HUES6 (cell line): ENCODE measurements at regions not wholly inside any gene's neighbourhood (a gene's known extent, or its start where the extent isn't known, plus 50 kb on each side); places are given as distances from the start of the nearest gene placed in this dataset.

ENCODE experiments used
- H3K27ac ChIP-seq: 2 replicates; pipeline ENCODE4 v1.7.0; 2013; ENCODE audit warnings: low read depth, mild to moderate bottlenecking, low read length, inconsistent platforms
- H3K27me3 ChIP-seq: 2 replicates; pipeline ENCODE4 v1.6.1; 2013; ENCODE audit warnings: low read length; ENCODE audit not compliant: control insufficient read depth, insufficient read depth
- H3K36me3 ChIP-seq: 2 replicates; pipeline ENCODE4 v1.6.1; 2013; ENCODE audit warnings: low read length; ENCODE audit not compliant: control insufficient read depth, insufficient read depth
- H3K4me1 ChIP-seq: 2 replicates; pipeline ENCODE4 v1.6.1; 2013; ENCODE audit warnings: low read length; ENCODE audit not compliant: control insufficient read depth, insufficient read depth
- H3K4me3 ChIP-seq: 2 replicates; pipeline ENCODE4 v1.5.1; 2013; ENCODE audit warnings: low read depth, low read length
- H3K9ac ChIP-seq: one replicate; pipeline ENCODE4 v1.6.1; 2013; ENCODE audit warnings: mild to moderate bottlenecking, low read length
- H3K9me3 ChIP-seq: 2 replicates; pipeline ENCODE4 v1.6.1; 2013; ENCODE audit warnings: low read depth, low read length; ENCODE audit not compliant: control insufficient read depth, insufficient read depth

- no peaks in the 10 kb centered on the region for H3K9me3 ChIP-seq
- no peak overlapping the region for H3K27ac ChIP-seq
- no peaks in the 10 kb centered on the region for H3K27me3 ChIP-seq
- H3K4me3 ChIP-seq, result no peak overlapping the region
- H3K36me3 ChIP-seq, result no peaks in the 10 kb centered on the region
- peaks cover 21% of the 10 kb centered on the region for H3K4me1 ChIP-seq
- no peak overlapping the region for H3K9ac ChIP-seq
Measured at GRCh38 chr7:116420003-116420402, 79.5 kb upstream of the CAV2 start.

- H3K27ac ChIP-seq, result no peak overlapping the region
- H3K4me3 ChIP-seq, result no peak overlapping the region
- H3K27me3 ChIP-seq, result no peaks in the 10 kb centered on the region
- no peaks in the 10 kb centered on the region for H3K36me3 ChIP-seq
- H3K4me1 ChIP-seq, result peaks cover 21% of the 10 kb centered on the region
- no peaks in the 10 kb centered on the region for H3K9me3 ChIP-seq
- no peak overlapping the region for H3K9ac ChIP-seq
Measured at GRCh38 chr7:116421298-116421697, 78.2 kb upstream of the CAV2 start.

DNA sequence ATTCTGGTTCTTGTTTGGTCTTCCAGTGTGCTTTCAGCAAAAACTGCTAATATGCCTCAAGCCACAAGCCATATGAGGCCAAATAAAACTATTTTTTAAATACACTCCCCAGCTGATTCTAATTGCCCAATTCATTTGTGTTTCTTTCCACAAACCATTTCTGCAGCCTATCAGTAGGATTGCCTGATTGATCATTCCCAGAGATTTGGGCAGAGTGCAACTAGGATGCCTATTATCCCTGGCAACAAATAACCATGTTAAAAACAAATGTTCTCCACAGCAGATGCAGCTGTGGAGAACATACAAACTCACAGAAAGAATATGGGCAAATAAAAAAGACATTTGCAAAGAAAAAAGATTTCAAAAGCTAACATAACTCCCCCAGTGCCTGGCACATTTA, 76.9 kb upstream of the CAV2 start:
- peaks cover 16% of the 10 kb centered on the region for H3K4me1 ChIP-seq
- no peak overlapping the region for H3K9ac ChIP-seq
- H3K27ac ChIP-seq, result no peak overlapping the region
- H3K27me3 ChIP-seq, result no peaks in the 10 kb centered on the region
- H3K9me3 ChIP-seq, result no peaks in the 10 kb centered on the region
- no peaks in the 10 kb centered on the region for H3K36me3 ChIP-seq
- H3K4me3 ChIP-seq, result no peak overlapping the region

DNA sequence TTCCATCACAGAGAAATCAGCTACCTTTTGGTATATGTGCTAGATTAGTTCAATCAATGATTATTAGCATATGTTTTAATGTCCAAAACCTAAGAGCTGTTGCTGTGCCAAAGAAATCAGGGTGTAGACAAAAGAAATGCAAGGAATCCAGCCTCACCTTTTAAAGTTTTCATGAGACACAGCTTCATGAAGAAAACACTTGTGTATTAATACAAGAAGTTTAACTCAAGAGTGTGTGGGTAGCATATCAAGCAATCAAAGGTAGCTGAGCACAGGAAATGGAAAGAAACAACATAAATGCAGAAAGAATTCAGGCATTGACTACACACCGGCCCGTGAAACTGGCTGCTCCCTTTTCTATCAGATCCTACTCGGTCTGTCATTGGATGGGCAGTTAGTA, 76.0 kb upstream of the CAV2 start:
- no peaks in the 10 kb centered on the region for H3K9me3 ChIP-seq
- H3K4me3 ChIP-seq, result no peak overlapping the region
- H3K27me3 ChIP-seq, result no peaks in the 10 kb centered on the region
- no peak overlapping the region for H3K27ac ChIP-seq
- no peaks in the 10 kb centered on the region for H3K36me3 ChIP-seq
- no peak overlapping the region for H3K9ac ChIP-seq
- peaks cover 10% of the 10 kb centered on the region; the same call in 1 of the 2 replicates for H3K4me1 ChIP-seq

DNA sequence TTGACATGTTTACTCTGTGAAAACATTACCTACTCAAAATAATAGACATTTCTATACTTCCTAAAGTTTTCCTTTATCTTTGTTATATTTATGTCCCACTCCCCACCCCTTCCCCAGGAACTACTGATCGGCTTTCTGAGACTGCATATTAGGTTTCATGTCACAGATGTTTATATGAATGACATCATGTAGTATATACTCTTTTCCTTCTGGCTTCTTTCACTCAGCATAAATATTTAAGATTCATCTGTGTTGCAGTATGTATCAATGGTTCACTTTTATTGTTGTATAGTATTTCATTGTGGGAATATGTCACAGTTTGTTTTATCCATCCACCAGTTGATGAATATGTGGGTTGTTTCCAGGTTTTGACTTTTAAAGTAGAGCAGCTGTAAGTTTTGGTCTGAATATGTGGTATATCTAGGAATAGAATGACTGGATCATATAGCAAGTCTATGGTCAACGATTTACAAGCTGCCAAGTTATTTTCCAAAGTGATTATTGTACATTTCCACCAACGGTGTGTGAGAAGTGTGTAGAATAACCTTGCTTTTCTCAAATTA, 73.8 kb upstream of the CAV2 start:
- no peak overlapping the region for H3K4me3 ChIP-seq
- no peaks in the 10 kb centered on the region for H3K27me3 ChIP-seq
- H3K9ac ChIP-seq, result no peak overlapping the region
- no peaks in the 10 kb centered on the region for H3K36me3 ChIP-seq
- no peak overlapping the region for H3K27ac ChIP-seq
- peaks cover 10% of the 10 kb centered on the region; the same call in 1 of the 2 replicates for H3K4me1 ChIP-seq
- H3K9me3 ChIP-seq, result no peaks in the 10 kb centered on the region

DNA sequence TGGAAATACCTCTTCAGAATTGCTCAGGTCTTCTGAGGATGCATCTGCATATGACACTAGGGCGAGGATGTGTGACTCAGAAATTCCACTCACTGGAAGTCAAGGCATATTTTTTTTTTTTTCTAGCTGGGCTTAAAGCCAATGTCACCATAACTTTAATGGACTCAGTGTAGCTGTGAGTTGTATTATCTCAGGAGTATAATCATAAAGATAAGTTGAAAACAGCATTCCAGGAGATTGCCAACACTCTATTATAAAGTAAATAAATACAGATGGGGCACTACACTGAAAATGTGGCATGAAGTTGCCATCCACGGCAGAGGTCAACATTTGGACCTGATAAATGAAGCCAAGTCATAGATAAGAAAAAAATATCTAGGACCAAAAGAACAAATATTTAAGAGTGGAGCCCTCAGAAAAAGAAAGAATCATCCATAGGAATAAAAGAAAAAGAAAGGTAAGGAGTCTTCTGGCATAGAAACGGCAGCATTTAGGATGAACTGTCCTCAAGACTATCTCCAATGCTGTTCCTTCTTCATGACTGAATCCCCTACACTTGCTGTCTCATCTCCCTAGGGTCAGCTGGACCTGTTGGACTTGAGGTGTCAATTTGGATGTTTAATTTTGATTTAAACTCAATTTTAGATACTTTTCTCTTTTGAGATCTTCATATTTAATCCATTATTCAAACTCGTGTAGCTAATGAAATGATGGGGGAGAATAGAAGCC, 72.9 kb upstream of the CAV2 start:
- no peak overlapping the region for H3K9ac ChIP-seq
- no peaks in the 10 kb centered on the region for H3K36me3 ChIP-seq
- H3K4me3 ChIP-seq, result no peak overlapping the region
- H3K9me3 ChIP-seq, result no peaks in the 10 kb centered on the region
- peaks cover 10% of the 10 kb centered on the region; the same call in 1 of the 2 replicates for H3K4me1 ChIP-seq
- no peak overlapping the region for H3K27ac ChIP-seq
- H3K27me3 ChIP-seq, result no peaks in the 10 kb centered on the region

DNA sequence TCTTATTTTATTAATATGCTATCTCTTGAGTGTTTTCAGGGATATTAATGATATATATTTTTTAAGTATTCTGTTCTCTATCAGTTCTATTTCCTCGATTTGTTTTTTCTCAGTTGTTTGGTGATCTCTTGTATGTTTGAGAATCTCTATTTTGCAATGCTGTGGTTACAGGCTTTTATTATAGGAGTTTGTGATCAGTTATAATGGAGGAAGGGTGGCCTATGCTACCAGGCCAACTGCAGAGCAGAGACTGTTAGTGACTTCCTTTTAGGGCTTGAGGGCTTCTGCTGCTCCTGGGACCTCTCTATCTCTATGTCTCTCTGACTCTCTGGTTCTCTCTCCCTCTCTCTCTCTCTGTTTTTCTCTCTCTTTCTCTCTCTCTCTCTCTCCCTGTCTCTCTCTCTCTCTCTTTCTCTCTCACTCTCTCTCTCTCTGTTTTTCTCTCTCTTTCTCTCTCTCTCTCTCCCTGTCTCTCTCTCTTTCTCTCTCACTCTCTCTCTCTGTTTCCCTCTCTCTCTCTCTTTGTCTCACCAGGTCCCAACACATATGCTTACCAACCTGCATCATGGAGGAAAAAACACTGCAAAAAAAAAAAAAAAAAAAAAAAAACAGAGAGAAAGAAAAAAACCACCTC, 69.4 kb upstream of the CAV2 start:
- no peak overlapping the region for H3K27ac ChIP-seq
- no peak overlapping the region for H3K4me3 ChIP-seq
- H3K9ac ChIP-seq, result no peak overlapping the region
- H3K27me3 ChIP-seq, result no peaks in the 10 kb centered on the region
- H3K9me3 ChIP-seq, result no peaks in the 10 kb centered on the region
- H3K4me1 ChIP-seq, result no peaks in the 10 kb centered on the region
- no peaks in the 10 kb centered on the region for H3K36me3 ChIP-seq

GRCh38 chr7:116431787-116432526, 67.6 kb upstream of the CAV2 start:
- Histone ChIP-seq H3K27ac (no peak overlapping the region), H3K9ac (no peak overlapping the region), H3K27me3 (no peaks in the 10 kb centered on the region), H3K4me3 (no peak overlapping the region), H3K9me3 (no peaks in the 10 kb centered on the region), H3K4me1 (no peaks in the 10 kb centered on the region), H3K36me3 (no peaks in the 10 kb centered on the region)

DNA sequence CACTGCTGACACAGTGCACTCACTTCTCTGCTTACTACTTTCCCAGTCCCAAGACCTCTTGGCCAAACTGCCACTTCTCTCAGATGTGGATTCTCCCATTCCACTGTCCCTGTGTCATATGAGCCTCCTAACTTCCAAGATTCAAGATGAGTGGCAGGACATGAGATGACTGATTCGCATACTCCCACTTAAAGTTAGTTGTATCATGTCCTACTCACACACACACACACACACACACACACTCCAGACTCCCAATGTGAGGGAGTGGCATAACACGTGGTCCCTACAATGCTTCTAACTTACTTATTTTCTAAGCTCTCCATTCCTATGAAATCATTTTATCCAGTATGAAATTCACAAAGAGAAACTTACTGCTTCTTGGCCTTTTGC, 67.0 kb upstream of the CAV2 start:
- Histone ChIP-seq H3K27ac (no peak overlapping the region), H3K36me3 (no peaks in the 10 kb centered on the region), H3K9me3 (no peaks in the 10 kb centered on the region), H3K4me1 (no peaks in the 10 kb centered on the region), H3K27me3 (no peaks in the 10 kb centered on the region), H3K4me3 (no peak overlapping the region), H3K9ac (no peak overlapping the region)

DNA sequence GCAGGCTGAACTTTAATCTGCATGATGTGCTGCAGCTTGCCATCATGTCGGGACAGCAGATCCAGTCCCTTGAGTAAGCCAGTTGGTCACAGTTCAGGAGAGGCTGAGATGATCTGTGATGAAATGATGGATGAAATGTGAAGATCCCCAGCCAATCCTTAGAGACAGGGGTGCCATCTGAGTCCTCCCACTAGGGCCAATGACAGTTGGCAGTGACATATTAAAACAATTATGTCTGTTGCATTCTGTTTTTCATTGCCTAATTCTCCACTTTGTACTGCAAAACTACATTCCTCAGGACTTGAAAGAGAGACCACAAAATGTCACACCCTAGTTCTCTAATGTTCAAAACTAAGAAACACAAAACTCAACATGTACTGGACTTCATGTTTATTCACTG, 66.3 kb upstream of the CAV2 start:
- no peaks in the 10 kb centered on the region for H3K27me3 ChIP-seq
- no peaks in the 10 kb centered on the region for H3K4me1 ChIP-seq
- H3K36me3 ChIP-seq, result no peaks in the 10 kb centered on the region
- no peaks in the 10 kb centered on the region for H3K9me3 ChIP-seq
- no peak overlapping the region for H3K27ac ChIP-seq
- no peak overlapping the region for H3K4me3 ChIP-seq
- H3K9ac ChIP-seq, result no peak overlapping the region

DNA sequence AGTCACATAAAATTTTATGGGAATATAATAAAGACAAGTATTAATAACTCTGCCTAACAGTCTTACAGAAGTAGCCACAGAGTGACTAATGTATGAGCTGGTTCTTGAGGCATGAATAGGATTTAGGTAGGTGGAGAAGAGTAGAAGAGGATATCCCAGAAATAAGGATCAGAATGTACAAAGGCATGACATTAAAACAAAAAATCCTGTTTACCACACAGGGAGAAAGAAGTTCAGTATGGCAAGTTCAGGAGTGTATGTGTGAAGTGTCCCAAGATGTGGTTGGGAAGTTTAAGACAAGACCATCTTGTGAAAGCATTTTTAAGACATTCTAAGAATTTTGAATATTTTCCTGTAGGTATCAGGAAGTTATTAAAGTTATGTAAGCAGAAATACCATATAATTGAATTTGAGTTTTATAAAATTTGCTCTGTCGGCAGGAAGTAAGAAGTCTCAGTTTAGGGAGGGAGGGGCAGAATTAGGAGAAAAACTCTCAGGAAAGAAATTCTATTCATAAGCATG, 64.7 kb upstream of the CAV2 start:
- H3K27me3 ChIP-seq, result no peaks in the 10 kb centered on the region
- H3K27ac ChIP-seq, result no peak overlapping the region
- no peak overlapping the region for H3K9ac ChIP-seq
- no peaks in the 10 kb centered on the region for H3K36me3 ChIP-seq
- no peak overlapping the region for H3K4me3 ChIP-seq
- no peaks in the 10 kb centered on the region for H3K9me3 ChIP-seq
- no peaks in the 10 kb centered on the region for H3K4me1 ChIP-seq
